ENCODE measurements at regions not wholly inside any gene's neighbourhood (a gene's known extent, or its start where the extent isn't known, plus 50 kb on each side); places are given as distances from the start of the nearest gene placed in this dataset.

DNA sequence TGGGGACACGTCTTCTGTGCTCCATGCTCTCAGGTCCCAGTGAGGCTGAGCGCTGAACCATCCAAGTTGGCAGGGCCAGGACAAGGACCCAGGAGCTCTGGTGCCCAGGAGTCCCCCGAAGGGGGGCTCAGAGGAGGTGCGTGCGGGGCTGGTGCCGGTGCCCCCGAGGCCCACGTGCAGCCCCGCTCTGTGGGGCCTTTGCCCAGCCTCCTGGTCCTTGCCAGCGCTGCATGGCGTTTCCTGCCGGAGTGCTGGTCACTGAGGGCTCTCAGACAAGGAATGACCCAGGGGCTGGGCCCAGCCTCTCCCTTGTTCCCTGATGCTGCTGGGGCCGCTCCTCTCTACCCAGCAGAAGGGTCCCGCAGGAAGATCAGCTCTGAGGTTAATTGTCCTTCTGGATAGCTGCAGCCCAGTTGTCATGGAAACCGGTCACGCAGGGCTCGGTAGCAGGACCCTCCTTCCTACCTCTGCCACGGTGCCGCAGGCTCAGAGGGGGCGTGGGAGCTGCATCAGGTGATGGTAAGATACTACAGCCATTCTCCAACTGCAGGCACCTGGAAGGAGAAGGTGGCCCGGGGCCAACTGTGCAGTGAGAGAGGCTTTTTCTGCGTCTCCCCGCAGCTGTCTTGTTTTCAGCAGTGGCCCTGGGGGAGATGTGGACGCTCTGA, 64.5 kb downstream of the RRM2 start:
- Histone ChIP-seq H3K9me3 (ENCODE audit: control extremely low read depth in 1 of 3, control insufficient read depth in 2 of 3, insufficient read depth in 1 of 3, low read length in 2 of 3) (peaks cover 0 to 11% (median 0%) of the 10 kb centered on the region in 3 donors), H3K4me3 (ENCODE audit: control extremely low read depth in 1 of 5, extremely low read depth in 1 of 5, insufficient read depth in 1 of 5, low read depth in 2 of 5, low read length in 4 of 5) (no peak overlapping the region), H4K20me1 (ENCODE audit: control insufficient read depth, insufficient read depth, low read length, poor library complexity, severe bottlenecking) (no peaks in the 10 kb centered on the region), H3K4me2 (replicated peaks; ENCODE audit: low read depth, low read length, poor library complexity, severe bottlenecking) (no peak overlapping the region), H3K4me1 (ENCODE audit: control insufficient read depth in 2 of 2, insufficient read depth in 2 of 2, low read length in 2 of 2) (peaks cover 0 to 5% of the 10 kb centered on the region in 2 donors), H3K79me2 (ENCODE audit: control insufficient read depth, insufficient read depth, low read length) (no peaks in the 10 kb centered on the region), H3K27me3 (replicated peaks in 1 of 4; ENCODE audit: control extremely low read depth in 1 of 4, control insufficient read depth in 3 of 4, insufficient read depth in 4 of 4, low read length in 3 of 4) (no peaks in the 10 kb centered on the region), H3K9ac (ENCODE audit: low read length) (no peak overlapping the region), H3K27ac (ENCODE audit: low read length in 2 of 2) (no peak overlapping the region), H3K36me3 (replicated peaks in 1 of 2; ENCODE audit: control extremely low read depth in 1 of 2, control insufficient read depth in 1 of 2, extremely low read depth in 1 of 2, insufficient read depth in 2 of 2, low read length in 1 of 2) (no peaks in the 10 kb centered on the region), H2AFZ (ENCODE audit: insufficient read depth, low read depth, low read length, poor library complexity, severe bottlenecking) (no peak overlapping the region)
- Mint-ChIP-seq H3K27me3 (no peaks in the 10 kb centered on the region), H3K4me1 (peaks cover 13% of the 10 kb centered on the region), H3K9me3 (ENCODE audit: insufficient read depth) (peaks cover 4% of the 10 kb centered on the region), H3K27ac (no peak overlapping the region), H3K4me3 (no peak overlapping the region)
- 95% methylated on average over 24 of the region's 24 CpGs for WGBS (ENCODE audit: insufficient coverage)
- intact Hi-C loops (cut with micrococcal nuclease), result no loop called here
- CTCF ChIA-PET, result interaction anchor here (1.8 kb wide), 1 partner anchor 222 kb away, joined by 3 read pairs; no protein-coding TSS in a partner anchor
- TF ChIP-seq, protein P1, sequence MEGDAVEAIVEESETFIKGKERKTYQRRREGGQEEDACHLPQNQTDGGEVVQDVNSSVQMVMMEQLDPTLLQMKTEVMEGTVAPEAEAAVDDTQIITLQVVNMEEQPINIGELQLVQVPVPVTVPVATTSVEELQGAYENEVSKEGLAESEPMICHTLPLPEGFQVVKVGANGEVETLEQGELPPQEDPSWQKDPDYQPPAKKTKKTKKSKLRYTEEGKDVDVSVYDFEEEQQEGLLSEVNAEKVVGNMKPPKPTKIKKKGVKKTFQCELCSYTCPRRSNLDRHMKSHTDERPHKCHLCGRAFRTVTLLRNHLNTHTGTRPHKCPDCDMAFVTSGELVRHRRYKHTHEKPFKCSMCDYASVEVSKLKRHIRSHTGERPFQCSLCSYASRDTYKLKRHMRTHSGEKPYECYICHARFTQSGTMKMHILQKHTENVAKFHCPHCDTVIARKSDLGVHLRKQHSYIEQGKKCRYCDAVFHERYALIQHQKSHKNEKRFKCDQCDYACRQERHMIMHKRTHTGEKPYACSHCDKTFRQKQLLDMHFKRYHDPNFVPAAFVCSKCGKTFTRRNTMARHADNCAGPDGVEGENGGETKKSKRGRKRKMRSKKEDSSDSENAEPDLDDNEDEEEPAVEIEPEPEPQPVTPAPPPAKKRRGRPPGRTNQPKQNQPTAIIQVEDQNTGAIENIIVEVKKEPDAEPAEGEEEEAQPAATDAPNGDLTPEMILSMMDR (IDR thresholded peaks at IDR 0.05), result no peak
- no peak for TF ChIP-seq EZH2 (IDR thresholded peaks at IDR 0.05; ENCODE audit: borderline replicate concordance, insufficient read depth, low read depth, low read length, poor library complexity, severe bottlenecking)
- POLR2A ChIA-PET, result no interaction called here
- no peak for ATAC-seq (ENCODE audit: low read depth)
- DNase-seq, result no peak

DNA sequence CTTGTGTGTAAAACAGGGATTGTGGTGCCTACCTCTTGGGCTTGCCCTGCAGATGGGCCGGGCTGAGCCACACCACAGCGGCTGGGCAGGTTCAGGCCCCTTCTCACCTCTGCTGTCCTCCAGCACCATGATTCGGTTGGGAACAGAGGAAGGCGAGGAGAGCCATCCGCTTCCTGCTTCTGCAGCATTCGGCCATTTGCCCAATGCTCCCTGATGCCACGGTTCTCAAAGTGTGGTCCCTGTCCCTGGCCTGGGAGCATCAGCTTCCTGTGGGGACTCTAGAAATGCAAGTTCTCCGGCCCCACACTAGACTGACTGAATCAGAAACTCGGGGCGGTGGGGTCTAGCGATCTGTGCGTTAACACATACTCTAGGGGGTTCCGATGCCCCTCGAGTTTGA, 65.1 kb downstream of the RRM2 start:
- H3K4me2 ChIP-seq (replicated peaks; ENCODE audit: low read depth, low read length, poor library complexity, severe bottlenecking), result no peak overlapping the region
- H4K20me1 ChIP-seq (ENCODE audit: control insufficient read depth, insufficient read depth, low read length, poor library complexity, severe bottlenecking), result no peaks in the 10 kb centered on the region
- TF ChIP-seq, protein P1 (IDR thresholded peaks at IDR 0.05), result no peak
- TF ChIP-seq EZH2 (IDR thresholded peaks at IDR 0.05; ENCODE audit: borderline replicate concordance, insufficient read depth, low read depth, low read length, poor library complexity, severe bottlenecking), result no peak
- no peak overlapping the region for H2AFZ ChIP-seq (ENCODE audit: insufficient read depth, low read depth, low read length, poor library complexity, severe bottlenecking)
- peaks cover 0 to 5% of the 10 kb centered on the region in 2 donors for H3K4me1 ChIP-seq (ENCODE audit: control insufficient read depth in 2 of 2, insufficient read depth in 2 of 2, low read length in 2 of 2)
- WGBS (ENCODE audit: insufficient coverage), result 93% methylated on average over 12 of the region's 14 CpGs
- no peak overlapping the region for H3K27ac ChIP-seq (ENCODE audit: low read length in 2 of 2)
- H3K9me3 ChIP-seq (ENCODE audit: control extremely low read depth in 1 of 3, control insufficient read depth in 2 of 3, insufficient read depth in 1 of 3, low read length in 2 of 3), result peaks cover 0 to 11% (median 0%) of the 10 kb centered on the region in 3 donors
- H3K4me3 ChIP-seq (ENCODE audit: control extremely low read depth in 1 of 5, extremely low read depth in 1 of 5, insufficient read depth in 1 of 5, low read depth in 2 of 5, low read length in 4 of 5), result no peak overlapping the region
- DNase-seq (no peak), ATAC-seq (ENCODE audit: low read depth) (no peak)
- Mint-ChIP-seq H3K4me1 (peaks cover 13% of the 10 kb centered on the region), H3K9me3 (ENCODE audit: insufficient read depth) (peaks cover 4% of the 10 kb centered on the region), H3K27me3 (no peaks in the 10 kb centered on the region), H3K4me3 (no peak overlapping the region), H3K27ac (no peak overlapping the region)
- H3K9ac ChIP-seq (ENCODE audit: low read length), result no peak overlapping the region
- POLR2A ChIA-PET, result no interaction called here
- H3K36me3 ChIP-seq (replicated peaks in 1 of 2; ENCODE audit: control extremely low read depth in 1 of 2, control insufficient read depth in 1 of 2, extremely low read depth in 1 of 2, insufficient read depth in 2 of 2, low read length in 1 of 2), result no peaks in the 10 kb centered on the region
- intact Hi-C loops (cut with micrococcal nuclease), result no loop called here
- H3K79me2 ChIP-seq (ENCODE audit: control insufficient read depth, insufficient read depth, low read length), result no peaks in the 10 kb centered on the region
- no peaks in the 10 kb centered on the region for H3K27me3 ChIP-seq (replicated peaks in 1 of 4; ENCODE audit: control extremely low read depth in 1 of 4, control insufficient read depth in 3 of 4, insufficient read depth in 4 of 4, low read length in 3 of 4)
- CTCF ChIA-PET, result interaction anchor here (1.8 kb wide), 1 partner anchor 221 kb away, joined by 3 read pairs; no protein-coding TSS in a partner anchor

Measured in B cell (primary cell).